ENCODE measurements at regions not wholly inside any gene's neighbourhood (a gene's known extent, or its start where the extent isn't known, plus 50 kb on each side); places are given as distances from the start of the nearest gene placed in this dataset.

GRCh38 chr17:14902297-14902696 lies 362.8 kb downstream of the PMP22 start:
- POLR2A ChIA-PET, result no interaction called here
- CTCF ChIA-PET, result no interaction called here
- no peak for DNase-seq (ENCODE audit: low read depth, low spot score)

GRCh38 chr17:14901376-14901775 lies 363.8 kb downstream of the PMP22 start:
- no peak for DNase-seq (ENCODE audit: low read depth, low spot score)
- H3K4me3 ChIP-seq (ENCODE audit: low read depth, low read length), result no peak overlapping the region
- H3K27me3 ChIP-seq (ENCODE audit: control insufficient read depth, insufficient read depth, low read length), result no peaks in the 10 kb centered on the region
- no peak overlapping the region for H3K27ac ChIP-seq (ENCODE audit: low read depth, low read length)
- no peak for TF ChIP-seq CTCF (IDR thresholded peaks at IDR 0.05; ENCODE audit: low read depth, low read length)
- no peaks in the 10 kb centered on the region for H3K9me3 ChIP-seq (ENCODE audit: control insufficient read depth, insufficient read depth, low read length)
- CTCF ChIA-PET, result no interaction called here
- POLR2A ChIA-PET, result no interaction called here

More at GRCh38 chr17:14902297-14902696, 362.8 kb downstream of the PMP22 start:
- no peaks in the 10 kb centered on the region for H3K9me3 ChIP-seq (ENCODE audit: control insufficient read depth, insufficient read depth, low read length)
- no peaks in the 10 kb centered on the region for H3K27me3 ChIP-seq (ENCODE audit: control insufficient read depth, insufficient read depth, low read length)
- no peak overlapping the region for H3K27ac ChIP-seq (ENCODE audit: low read depth, low read length)
- TF ChIP-seq CTCF (IDR thresholded peaks at IDR 0.05; ENCODE audit: low read depth, low read length), result no peak
- H3K4me3 ChIP-seq (ENCODE audit: low read depth, low read length), result no peak overlapping the region

GRCh38 chr17:14886200-14886739 lies 378.9 kb downstream of the PMP22 start:
- ChIA-PET CTCF (interaction anchor here (0.9 to 1.6 kb wide), 3 partner anchors 40 to 270 kb away, joined by 3 to 7 read pairs (median 5); no protein-coding TSS in a partner anchor), POLR2A (no interaction called here)
- no peaks in the 10 kb centered on the region for H3K27me3 ChIP-seq (ENCODE audit: control insufficient read depth, insufficient read depth, low read length)
- H3K27ac ChIP-seq (ENCODE audit: low read depth, low read length), result no peak overlapping the region
- no peak overlapping the region for H3K4me3 ChIP-seq (ENCODE audit: low read depth, low read length)
- DNase-seq (ENCODE audit: low read depth, low spot score), result no peak
- TF ChIP-seq CTCF (IDR thresholded peaks at IDR 0.05; ENCODE audit: low read depth, low read length), result peak; percentile 21
- H3K9me3 ChIP-seq (ENCODE audit: control insufficient read depth, insufficient read depth, low read length), result peaks cover 13% of the 10 kb centered on the region

GRCh38 chr17:14882131-14882530 lies 383.0 kb downstream of the PMP22 start:
- peaks cover 10% of the 10 kb centered on the region for H3K9me3 ChIP-seq (ENCODE audit: control insufficient read depth, insufficient read depth, low read length)
- H3K27me3 ChIP-seq (ENCODE audit: control insufficient read depth, insufficient read depth, low read length), result no peaks in the 10 kb centered on the region
- H3K27ac ChIP-seq (ENCODE audit: low read depth, low read length), result no peak overlapping the region
- DNase-seq (ENCODE audit: low read depth, low spot score), result peak; percentile 20
- ChIA-PET CTCF (no interaction called here), POLR2A (no interaction called here)
- no peak overlapping the region for H3K4me3 ChIP-seq (ENCODE audit: low read depth, low read length)
- no peak for TF ChIP-seq CTCF (IDR thresholded peaks at IDR 0.05; ENCODE audit: low read depth, low read length)

GRCh38 chr17:14875557-14876412 lies 389.3 kb downstream of the PMP22 start:
- Histone ChIP-seq H3K27me3 (ENCODE audit: control insufficient read depth, insufficient read depth, low read length) (no peaks in the 10 kb centered on the region), H3K27ac (ENCODE audit: low read depth, low read length) (no peak overlapping the region), H3K9me3 (ENCODE audit: control insufficient read depth, insufficient read depth, low read length) (no peaks in the 10 kb centered on the region), H3K4me3 (ENCODE audit: low read depth, low read length) (no peak overlapping the region)
- TF ChIP-seq CTCF (IDR thresholded peaks at IDR 0.05; ENCODE audit: low read depth, low read length), result no peak
- ChIA-PET CTCF (no interaction called here), POLR2A (no interaction called here)
- no peak for DNase-seq (ENCODE audit: low read depth, low spot score)
